Germinal center (tissue), 1 donor: ENCODE measurements at regions not wholly inside any gene's neighbourhood (a gene's known extent, or its start where the extent isn't known, plus 50 kb on each side); places are given as distances from the start of the nearest gene placed in this dataset.
A peak's percentile ranks its signal among the peaks of the same experiment; 100 is the strongest.
"Not testable (repeated sequence)": the region's sequence is repeated elsewhere in the genome, so short reads cannot be mapped to it uniquely, and the experiment has no call there.

Experiments used
- DNase-seq: peaks from one replicate; pipeline ENCODE4 v3.0.0; 2012; ENCODE audit warnings: mixed read lengths, low spot score

DNA sequence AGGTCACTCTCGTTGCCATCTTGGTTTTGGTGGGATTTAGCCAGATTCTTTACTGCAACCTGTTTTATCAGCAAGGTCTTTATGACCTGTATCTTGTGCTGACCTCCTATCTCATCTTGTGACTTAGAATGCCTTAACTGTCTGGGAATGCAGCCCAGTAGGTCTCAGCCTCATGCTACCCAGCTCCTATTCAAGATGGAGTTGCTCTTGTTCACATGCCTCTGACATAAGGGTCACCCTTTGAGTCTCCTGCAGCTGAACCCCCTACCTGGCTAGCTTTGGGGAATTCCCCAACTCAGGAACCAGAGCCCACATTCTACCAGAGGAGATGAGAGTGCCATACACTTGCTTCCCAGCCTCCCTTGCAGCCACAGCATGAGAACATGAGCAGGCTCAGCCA, 123.0 kb upstream of the ARHGEF3 start:
- DNase-seq = not testable (repeated sequence)

DNA sequence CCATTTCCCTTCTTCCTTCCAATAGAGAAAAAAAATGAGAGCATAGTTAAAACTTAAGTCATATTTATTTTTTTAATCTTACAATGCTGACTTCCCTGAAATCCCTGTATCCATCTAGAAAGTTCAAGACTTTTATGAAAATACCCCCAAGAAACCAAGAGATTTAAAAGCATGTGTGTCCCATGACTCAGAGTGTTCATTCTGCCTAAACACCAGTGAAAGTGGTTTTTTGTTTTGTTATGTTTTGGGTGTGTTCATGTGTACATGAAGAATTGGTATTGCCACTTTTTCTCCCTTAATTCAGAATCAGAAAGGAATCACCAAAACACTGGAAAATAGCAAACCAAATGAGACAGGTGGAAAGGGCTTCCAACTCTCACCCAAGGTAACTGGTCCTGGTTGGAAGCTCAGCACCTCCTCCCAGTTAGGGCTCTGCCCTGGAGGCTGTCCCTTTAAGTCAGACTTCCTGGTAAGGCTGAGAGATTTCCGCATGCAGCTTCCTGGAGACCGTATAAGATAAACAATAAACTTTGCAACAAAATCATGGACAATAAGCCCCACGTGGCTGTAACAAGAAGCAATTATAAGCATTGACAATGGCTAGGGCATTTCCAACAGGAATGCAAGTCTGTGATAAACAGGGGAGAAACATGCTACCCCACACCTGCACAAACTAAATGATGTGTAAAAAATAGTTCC, 121.9 kb upstream of the ARHGEF3 start:
- no peak for DNase-seq

DNA sequence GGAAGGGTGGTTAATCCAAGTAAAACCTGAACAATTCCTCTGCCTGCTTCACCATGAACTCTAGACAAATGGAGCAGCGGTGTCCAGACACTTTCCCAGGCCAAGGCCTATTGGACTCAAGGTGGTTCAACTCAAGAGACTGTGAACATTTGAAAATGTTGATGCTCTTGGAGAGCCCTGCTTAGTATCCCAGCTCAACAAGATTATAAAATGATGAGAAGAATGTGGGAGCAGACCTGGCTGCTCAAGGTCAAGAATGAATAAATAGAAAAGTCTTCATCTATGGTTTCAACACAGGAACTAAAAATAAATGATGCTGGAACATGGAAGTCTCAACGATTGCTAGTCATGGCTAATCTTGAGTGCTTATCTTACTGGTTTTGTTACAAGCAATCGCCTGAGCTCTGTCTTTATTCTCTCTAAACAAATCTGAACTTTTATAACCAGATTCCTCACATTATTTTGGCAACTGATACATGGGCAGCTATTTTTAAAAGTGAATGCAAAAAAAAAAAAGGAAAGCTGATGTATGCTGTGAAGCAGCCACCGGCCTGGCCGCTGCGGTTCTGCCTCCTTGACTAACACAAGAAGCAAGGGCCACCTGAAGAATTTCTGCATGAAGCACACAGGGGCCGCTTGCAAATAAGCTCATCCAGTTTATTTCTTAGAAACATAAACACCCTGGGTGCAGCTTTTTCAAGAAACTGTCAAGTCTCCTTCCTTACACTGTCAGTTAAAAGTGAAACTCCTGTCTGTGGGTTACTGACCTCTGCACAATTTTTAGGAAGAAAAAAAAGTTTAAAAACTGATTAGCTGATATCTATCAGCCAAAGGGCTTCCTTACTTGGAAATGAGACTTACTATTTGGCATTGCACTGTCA, 120.1 kb upstream of the ARHGEF3 start:
- DNase-seq = no peak

DNA sequence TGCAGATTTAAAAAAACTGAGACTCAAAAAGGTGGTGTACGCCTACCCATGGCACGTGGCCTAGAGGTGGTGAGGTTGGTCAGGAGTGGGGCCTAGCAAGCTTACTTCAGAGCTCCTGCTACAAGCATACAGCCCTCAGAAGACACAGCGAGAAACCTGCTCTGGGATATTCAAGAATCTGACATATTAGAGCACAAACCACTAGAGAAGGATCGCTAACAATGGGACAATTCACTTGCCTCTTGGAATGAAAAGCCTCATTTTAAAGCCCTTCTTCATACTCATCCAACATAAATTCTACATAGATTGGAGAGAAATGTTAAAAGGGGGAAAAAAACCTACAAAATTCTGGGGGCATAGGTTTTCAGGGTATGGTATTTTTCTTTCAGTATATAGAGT, 118.0 kb upstream of the ARHGEF3 start:
- no peak for DNase-seq

DNA sequence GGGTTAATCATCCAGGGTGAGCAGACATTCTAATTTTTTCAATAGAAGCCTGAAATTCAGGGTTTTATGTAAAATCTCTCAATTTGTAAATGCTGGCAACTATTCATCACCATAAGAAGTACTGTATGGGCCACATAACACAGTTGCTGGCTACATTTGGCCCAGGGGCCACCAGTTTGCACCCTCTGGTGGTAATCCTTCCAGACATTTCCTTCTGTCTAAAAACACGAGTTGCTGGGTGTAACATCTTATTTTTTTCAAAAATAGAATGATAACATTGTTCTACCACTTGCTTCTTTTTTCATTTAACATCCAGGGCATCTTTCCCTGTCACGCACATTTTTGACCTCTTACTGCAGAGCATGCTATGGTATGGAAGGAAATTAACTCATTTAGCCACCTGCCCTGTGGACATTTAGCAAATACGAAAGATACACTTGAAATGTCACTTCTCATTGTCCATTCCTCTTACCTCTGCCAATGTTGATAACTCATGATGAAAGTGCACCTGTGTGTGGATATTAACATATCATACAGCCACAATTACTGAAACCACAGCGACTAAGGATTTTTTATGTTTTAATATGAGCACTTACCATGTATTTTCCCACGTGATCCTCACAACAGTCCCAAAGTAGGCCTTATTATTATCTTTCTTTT, 117.5 kb upstream of the ARHGEF3 start:
- no peak for DNase-seq

DNA sequence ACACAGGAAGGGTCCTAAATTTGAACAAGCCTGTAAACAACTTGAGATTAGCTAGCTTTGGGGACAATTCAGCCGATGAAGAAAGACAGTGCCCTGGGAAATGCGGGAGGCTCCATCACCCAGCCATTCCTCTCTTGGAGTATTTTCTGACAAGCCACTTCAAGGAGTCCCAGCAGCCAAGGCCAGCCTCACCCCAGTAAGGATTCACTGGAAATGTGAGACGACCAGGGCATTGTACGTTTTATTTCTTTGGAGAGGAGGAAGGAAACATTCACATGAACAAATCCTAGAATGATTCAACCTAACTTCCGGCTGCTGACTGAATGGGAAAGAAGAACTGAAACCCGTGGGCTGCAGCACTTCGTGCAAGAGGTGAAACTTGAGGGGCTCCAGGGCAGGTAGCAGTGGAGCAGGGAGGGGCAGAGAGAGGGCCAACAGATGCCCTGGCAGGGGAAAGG, 116.4 kb upstream of the ARHGEF3 start:
- peak; percentile 45 for DNase-seq

DNA sequence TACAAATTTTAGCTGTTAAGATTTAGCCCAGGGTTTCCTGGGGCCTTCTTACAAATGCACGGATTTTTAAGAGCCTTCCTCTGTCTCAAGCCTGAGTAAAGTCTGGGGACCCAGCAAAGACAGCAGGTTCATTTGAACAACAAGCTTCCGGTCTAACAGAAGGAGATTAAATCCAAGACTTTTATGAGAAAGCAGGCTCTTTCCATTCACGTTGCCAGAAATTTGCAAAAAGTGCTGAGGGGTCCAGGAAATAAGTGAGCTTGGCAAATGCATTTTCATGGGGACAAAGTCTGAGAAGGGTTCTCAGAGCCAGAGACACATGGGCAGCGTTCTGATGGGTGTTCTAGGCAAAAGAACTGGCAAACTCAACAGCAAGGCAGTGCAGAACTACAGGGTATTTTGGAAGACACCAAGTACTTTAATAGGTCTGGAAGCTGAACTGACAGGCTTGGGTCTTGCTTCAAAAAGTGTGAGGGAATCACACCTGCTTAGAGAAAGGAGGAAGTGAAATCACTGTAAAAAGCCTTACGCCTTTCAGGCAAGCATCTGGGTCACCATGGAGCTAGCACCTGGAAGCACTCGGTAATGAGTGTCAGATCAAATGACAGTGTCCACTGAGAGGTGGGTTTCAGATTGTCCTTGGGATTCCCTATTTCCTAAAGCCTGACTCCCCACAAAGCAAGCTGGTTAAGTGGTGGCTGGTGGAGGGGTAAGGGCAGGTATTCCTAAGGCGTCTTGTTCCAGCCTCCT, 115.8 kb upstream of the ARHGEF3 start:
- peak; percentile 74 for DNase-seq

DNA sequence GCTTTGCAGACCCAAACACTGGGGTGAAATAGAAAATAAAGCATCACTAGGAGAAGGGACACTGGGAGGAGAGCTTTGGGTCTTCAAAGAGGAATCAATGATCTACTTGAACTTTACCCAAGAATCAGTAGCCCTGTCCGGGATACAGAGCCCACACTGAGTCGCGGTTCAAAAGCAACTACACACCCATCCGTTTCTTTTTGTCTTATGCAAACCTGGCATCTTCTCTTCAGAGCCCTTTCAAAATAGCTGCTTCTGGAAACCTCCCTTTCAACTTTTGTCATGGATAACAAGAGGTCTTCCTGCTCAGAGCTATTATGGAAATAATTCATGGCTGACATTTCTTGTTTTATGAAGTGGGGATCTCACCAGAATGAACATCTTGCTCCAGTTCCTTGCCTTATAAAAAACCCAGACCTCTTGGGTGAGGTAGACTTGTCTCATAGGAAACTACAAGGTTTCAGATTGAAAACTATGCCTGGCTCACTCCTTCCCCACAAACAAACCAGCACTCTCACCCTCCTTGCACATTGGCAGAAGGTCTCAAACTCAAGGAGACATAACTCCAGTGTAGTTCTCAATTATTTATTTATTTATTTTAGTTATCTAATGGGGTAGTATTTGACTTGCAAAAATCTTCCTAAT, 115.1 kb upstream of the ARHGEF3 start:
- no peak for DNase-seq

DNA sequence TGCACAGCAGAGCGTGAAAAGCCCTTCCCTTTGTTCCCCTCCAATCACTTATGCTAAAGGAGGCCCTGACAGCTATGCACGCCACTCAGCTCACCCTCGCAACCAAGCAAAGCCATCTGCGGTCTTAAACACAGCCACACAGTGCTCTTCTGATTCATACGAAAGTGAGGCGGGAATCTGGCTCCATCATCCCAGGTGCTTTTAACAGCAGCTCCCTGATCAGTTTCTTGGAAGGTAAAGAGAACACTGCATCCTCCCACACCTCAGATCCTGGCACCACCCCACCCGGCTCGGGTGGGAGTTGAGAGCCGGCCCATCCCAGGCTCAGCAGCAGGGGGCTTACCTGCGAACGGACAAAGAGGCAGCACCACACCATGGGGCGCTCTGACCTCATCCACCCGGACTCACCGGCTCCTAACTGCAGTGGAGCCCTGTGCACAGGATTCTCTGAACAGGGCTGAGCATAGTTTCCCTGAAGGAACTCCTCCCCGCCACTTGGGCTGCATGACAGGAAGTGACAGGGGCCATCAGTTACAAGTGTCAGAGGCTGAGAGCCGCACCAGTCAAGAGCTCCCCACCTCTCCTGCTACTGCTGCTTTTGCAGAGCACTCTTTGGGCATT, 114.3 kb upstream of the ARHGEF3 start:
- peak; percentile 51 for DNase-seq

DNA sequence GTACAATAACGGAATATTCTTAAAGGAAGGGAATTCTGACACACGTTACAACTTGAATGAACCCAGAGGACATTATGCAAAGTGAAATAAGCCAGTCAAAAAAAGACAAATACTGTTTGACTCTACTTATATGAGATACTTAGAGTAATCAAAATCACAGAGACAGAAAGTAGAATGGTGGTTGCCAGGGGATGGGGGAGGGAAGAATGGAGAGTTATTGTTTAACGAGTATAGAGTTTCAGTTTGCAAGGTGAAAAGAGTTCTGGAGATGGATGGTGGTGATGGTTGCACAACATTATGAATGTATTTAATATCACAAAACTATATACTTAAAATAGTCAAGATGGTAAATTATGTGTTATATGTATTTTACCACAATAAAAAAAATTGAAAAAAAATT, 112.9 kb upstream of the ARHGEF3 start:
- no peak for DNase-seq

DNA sequence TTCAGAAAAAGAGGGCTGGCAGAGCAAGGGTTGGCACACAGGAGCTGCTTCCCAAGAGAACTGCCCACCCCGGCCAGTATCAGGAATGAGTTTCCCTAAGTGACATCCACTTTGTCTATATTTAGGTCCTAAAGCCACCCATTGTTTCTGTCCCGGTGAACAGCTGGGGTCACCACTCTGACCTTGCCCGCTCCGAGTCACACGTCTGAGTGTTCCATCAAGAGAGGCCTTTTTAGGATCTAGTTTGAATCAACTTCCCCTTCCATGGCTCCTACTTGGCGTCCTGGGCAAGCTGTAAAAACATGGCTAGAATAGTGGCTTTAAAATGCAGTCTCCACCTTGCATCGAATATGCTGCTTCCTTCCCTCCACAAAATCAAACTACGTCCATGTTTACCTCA, 109.6 kb upstream of the ARHGEF3 start:
- no peak for DNase-seq

DNA sequence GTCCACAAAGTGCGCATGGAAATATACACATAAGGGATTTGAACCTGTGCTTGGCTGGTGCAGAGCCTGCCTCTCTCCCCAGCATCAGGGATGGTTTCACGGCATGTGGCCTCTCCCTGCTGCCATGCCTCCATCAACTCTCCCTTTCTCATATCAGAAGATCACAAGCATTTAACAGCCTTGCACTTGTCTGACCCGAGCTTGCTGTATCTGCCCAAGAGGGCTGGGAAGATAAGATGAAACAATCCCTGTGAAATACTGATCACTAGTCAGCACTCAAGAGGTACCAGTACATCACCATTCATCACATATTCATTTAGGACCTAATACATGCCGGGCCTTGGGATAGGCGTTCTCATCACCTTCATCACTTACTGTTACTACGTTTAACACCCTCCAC, 107.6 kb upstream of the ARHGEF3 start:
- DNase-seq = no peak

DNA sequence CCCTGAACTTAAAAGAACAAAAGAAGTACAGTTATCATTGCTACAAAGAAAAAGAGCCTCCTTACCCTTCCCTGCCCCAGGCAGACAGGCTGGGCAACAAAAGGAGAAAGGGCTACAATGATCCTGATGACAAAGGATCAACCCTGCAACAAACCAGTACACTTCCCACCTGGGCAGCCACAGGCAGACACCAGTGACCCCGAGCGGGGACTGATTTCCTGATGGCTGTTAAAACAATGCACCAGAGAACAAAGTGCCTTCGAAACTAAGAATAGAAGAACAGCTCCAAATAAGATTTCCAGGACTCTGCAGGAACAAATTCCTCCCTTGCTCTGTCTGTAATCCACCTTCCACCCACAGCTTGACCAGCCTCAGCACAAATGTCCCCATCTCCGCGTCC, 106.3 kb upstream of the ARHGEF3 start:
- DNase-seq = no peak

DNA sequence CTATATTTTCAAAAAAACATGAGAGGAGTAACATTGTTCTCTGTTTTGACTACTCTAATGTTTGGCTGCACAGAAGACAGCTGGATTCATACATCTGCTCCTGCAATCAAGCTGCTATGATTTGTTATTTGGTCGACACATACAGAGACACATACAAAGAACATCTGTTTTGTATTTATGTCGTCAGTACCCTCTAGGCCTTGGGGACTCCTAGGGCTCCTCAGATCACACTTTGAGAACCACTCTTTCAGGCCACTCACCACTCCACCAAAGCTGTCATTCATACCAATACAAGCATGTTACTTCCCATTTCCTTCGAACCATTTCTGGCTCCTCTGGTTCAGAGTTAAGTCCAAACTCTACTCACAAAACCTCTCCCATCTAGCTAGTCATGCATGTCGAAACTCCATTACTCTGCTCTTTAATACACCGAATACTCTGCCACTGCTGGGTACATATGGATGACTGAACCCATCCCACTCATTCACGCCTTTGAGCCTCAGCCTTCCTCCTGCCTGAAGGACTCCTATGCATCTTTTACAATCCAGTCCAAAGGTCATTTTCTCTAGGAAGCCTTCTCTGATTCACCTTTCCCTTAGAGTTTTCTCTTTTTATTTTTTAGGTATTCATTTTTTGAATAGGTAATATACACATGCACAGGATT, 102.9 kb upstream of the ARHGEF3 start:
- DNase-seq = no peak

DNA sequence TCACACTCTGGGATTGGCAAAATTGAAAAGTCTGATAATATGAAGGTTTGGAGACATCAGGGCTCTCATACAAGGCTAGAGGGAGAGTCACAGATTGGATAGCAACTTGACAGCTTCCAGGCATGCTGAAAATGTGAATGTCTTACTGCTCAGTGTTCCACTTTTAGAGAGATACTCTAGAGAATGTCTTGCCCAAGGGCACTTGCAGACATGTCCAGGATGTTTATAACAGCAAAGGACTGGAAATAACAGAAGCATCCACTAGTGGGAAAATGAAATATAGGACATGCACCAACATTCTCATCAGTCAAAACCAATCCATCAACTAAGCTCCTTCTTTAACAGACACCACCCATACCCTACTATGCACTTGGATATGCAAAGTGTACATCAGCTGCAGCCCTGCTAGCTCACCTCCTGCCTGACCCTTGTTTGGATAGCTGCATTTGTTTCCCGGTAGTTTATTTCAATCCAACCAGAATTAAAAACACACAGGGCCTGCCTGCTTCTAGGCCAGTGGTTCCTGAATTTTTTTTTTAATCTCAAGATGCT, 101.6 kb upstream of the ARHGEF3 start:
- DNase-seq = no peak

DNA sequence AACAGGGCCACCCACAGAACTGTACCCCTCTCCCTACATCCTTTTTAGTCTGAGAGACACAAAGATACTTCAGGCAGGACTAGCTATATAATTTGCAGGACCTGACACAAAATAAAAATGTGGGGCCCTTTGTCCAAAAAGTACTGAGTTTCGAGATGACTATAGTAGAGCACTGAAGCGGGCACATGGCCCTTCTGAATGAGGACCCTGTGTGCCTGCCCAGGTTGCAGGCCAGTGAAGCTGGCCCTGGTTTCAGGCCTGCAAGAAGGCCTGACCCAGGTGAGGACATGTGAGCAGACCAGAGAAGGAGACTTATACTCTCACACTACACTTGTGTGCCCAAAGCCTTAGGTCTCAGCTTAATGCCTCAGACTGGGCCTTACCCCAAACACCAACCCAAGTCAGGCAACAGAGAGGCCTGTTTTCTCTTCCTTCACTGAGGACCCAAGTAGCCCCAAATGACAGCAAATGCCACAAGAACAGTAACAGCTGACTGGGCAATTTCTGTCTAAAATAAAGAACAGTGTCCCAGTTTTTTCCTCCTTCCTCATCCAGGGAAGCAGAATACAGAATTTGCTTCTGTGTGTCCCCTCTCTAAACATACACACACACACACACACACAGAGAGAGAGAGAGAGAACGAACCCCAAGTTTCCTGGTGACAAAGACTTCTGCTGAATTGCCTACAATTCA, 100.9 kb upstream of the ARHGEF3 start:
- no peak for DNase-seq

DNA sequence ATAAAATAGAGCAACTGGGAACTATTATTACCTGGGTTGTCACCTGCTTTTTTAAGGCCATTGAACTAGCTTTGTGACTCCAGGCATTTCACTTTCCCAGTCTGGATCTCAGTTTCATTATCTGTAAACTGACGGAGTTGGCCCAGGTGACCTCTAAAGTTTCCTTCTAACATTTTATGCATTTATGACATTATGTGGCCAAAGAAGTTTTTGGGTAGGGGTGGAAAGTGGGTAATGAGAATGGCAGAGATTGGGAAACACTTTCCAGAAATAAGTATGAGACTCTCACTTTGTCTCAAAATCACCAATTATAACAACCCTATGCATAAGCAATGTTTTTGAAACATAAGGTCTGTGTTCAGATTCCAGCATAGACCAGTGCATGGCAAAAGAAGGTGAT, 99.1 kb upstream of the ARHGEF3 start:
- DNase-seq = no peak

DNA sequence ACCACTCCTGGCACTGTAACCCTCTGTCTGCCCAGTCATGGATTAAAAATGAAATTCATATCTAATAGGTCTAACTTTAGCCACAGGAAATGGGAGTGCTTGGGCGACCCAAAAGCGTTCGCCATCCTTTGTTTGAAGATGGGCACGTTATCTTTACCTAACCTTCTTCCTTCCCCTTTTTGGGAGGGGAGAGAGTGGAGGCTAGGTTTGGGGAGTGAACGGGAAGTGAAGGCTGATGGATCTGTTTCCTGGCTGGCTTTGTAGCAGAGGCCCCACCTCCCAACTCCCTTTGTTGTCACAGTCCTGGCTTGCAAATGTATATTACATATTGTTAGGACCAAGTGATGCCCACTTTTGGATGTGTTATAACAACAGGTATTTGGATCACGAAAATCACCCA, 98.1 kb upstream of the ARHGEF3 start:
- DNase-seq = no peak

DNA sequence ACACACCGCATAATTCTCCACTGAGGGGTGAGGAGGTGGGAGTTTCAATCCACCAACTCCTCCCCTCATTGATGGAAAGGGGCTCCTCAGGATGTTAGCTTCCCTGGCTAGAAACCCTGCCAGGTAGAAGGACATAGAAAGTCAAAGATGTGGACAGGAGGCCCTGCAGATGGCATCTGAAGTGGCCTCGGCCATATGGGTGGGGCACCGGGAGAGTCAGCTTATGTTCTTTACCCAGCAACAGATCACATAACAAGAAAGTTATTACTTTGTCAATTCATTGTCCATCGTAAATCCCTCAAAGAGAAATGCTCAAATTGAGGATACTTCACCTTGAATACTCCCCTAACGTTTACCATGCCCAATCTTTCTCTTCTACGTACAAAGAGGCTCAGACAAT, 97.3 kb upstream of the ARHGEF3 start:
- no peak for DNase-seq

DNA sequence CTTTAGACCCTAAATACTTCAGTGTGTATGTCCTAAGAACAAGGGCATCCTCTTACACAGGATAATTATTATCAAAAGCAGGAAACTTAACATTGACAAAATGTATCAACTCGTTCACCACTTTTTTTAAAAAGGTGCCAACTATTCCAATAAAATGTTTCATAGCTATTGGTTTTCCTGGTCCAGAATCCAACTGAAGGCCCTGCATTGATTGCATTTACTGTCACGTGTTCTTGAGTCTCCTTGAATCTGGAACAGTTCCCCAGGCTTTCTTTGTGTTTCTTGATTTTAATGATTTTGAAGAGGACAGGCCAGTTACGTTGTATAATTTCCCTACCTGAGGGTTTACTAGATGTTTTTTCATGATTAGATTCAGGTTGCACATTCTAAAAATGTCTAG, 94.6 kb upstream of the ARHGEF3 start:
- no peak for DNase-seq
